Osteocyte (in vitro differentiated cells): ENCODE measurements at regions not wholly inside any gene's neighbourhood (a gene's known extent, or its start where the extent isn't known, plus 50 kb on each side); places are given as distances from the start of the nearest gene placed in this dataset.

Experiments used
- DNase-seq: peaks from one replicate; pipeline ENCODE4 v3.0.0; 2021; ENCODE audit warnings: mixed read lengths; ENCODE audit not compliant: unreplicated experiment; ENCODE audit errors: extremely low spot score
- H3K27ac Mint-ChIP-seq: one replicate; pipeline ENCODE4 v1.8.0; 2021; ENCODE audit warnings: mild to moderate bottlenecking, mixed read lengths; ENCODE audit not compliant: unreplicated experiment
- H3K27me3 Mint-ChIP-seq: one replicate; pipeline ENCODE4 v1.8.0; 2021; ENCODE audit warnings: mixed read lengths; ENCODE audit not compliant: unreplicated experiment
- H3K36me3 Mint-ChIP-seq: one replicate; pipeline ENCODE4 v1.8.0; 2021; ENCODE audit warnings: mixed read lengths; ENCODE audit not compliant: unreplicated experiment
- H3K4me1 Mint-ChIP-seq: one replicate; pipeline ENCODE4 v1.8.0; 2021; ENCODE audit warnings: mixed read lengths; ENCODE audit not compliant: unreplicated experiment
- H3K4me3 Mint-ChIP-seq: one replicate; pipeline ENCODE4 v1.8.0; 2021; ENCODE audit warnings: mild to moderate bottlenecking, moderate library complexity, mixed read lengths; ENCODE audit not compliant: unreplicated experiment
- H3K9me3 Mint-ChIP-seq: one replicate; pipeline ENCODE4 v1.8.0; 2021; ENCODE audit warnings: mixed read lengths; ENCODE audit not compliant: unreplicated experiment
- CTCF ChIP-seq: fragments of 200-600 bp; sonication (generic); IDR thresholded peaks from 2 replicates; pipeline ENCODE4 v1.5.0; 2021; ENCODE audit warnings: antibody characterized with exemption, mild to moderate bottlenecking, moderate library complexity

DNA sequence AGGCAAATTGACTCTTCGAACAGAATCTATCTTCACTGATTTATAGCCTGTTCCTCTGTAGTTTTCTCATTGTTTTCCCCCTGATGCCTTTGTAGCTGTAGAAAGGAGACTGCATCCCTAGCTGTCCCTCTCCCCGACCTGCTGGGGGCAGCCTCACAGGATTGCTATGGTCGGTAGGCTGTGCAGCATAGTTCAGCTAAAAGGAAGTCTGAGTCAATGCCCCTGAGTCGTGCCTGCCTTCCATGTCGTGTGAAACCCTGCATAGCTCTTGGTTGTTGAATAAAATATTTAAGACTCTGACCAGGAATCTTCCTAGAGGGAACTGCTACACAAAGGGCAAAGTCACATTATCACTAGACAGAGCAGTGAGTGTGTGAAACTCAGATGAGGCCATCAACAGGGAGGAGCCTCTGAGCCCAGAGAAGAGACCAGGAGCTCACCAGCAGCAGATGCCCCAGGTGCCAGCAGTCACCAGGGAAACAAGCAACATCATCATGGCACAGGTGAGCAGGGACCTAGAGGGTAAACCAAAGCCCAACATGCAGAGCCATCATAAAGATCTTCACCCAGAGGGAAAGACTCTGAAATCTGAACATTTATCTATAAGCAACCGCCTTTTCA is 108.4 kb upstream of the NBEA start:
- Mint-ChIP-seq H3K4me3 (no peak overlapping the region), H3K36me3 (no peaks in the 10 kb centered on the region), H3K27ac (no peak overlapping the region), H3K9me3 (peaks cover 20% of the 10 kb centered on the region), H3K4me1 (no peaks in the 10 kb centered on the region), H3K27me3 (peaks cover 5% of the 10 kb centered on the region)
- no peak for TF ChIP-seq CTCF
- DNase-seq: no peak

DNA sequence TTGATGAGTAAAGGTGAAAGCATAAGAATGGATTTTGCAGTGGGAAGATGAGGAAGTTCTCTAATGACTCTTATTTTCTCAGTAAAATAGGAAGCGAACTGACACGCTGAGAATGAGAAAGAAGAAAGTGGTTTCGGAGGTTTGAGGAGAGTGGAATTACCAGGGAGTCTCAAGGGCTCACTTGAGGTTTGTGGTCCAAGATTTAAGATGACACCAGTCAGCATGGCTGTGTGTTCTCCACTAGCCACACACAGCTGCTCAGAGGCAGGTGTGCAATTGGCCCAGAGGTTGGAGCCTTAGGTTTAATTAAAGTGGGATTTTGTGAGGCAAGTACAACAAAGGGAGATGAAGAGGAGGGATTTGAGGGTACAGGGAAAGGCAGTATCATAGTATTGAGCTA is 99.6 kb upstream of the NBEA start:
- no peak overlapping the region for H3K27ac Mint-ChIP-seq
- H3K4me3 Mint-ChIP-seq: no peak overlapping the region
- no peaks in the 10 kb centered on the region for H3K4me1 Mint-ChIP-seq
- H3K9me3 Mint-ChIP-seq: peaks cover 3% of the 10 kb centered on the region
- no peak for DNase-seq
- H3K27me3 Mint-ChIP-seq: peaks cover 11% of the 10 kb centered on the region
- H3K36me3 Mint-ChIP-seq: no peaks in the 10 kb centered on the region
- TF ChIP-seq CTCF: no peak

DNA sequence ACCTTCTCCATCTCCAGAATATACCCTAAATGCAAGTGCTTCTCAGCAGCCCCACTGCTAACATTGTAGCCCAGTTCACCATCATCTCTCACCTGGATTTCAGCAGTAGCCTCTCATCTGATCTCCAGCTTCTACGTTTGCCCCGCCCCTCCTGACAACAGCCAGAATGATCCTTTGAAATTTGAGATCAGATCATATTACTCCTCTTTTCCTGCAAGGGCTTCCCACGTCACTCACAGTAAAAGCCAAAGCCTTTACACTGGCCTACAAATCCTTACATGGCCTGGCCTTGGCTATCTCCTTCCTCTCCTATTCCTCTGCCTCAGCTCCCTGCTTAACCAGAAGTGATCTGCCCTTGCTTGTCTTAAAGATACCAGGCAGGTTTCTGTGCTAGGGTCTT is 94.3 kb upstream of the NBEA start:
- Mint-ChIP-seq H3K9me3 (no peaks in the 10 kb centered on the region), H3K4me1 (no peaks in the 10 kb centered on the region), H3K27me3 (no peaks in the 10 kb centered on the region), H3K36me3 (no peaks in the 10 kb centered on the region), H3K27ac (no peak overlapping the region), H3K4me3 (no peak overlapping the region)
- DNase-seq: no peak
- TF ChIP-seq CTCF: no peak

GRCh38 chr13:34849406-34849805 is 92.7 kb upstream of the NBEA start:
- Mint-ChIP-seq H3K27me3 (no peaks in the 10 kb centered on the region), H3K4me3 (no peak overlapping the region), H3K27ac (no peak overlapping the region), H3K9me3 (no peaks in the 10 kb centered on the region), H3K36me3 (no peaks in the 10 kb centered on the region), H3K4me1 (no peaks in the 10 kb centered on the region)
- no peak for TF ChIP-seq CTCF
- no peak for DNase-seq

DNA sequence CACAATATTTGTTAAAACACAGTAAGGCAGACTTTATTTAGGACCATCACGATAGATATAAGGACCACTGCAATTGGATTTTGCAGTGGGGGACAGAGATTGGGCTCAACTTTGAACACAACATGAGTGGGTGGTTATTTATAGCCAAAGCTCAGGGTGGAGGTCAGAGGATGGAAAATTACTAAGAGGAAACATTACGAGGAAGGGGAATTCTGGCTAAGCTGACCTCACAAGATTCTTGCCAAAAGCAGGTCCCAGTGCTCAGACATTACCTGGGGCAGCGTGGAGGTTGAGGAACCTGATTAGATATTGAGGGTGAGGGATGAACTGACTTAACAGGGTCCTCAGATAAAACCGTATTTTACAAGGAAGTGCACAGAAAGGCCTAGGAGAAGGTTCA is 88.9 kb upstream of the NBEA start:
- Mint-ChIP-seq H3K27me3 (no peaks in the 10 kb centered on the region), H3K4me1 (no peaks in the 10 kb centered on the region), H3K4me3 (no peak overlapping the region), H3K9me3 (no peaks in the 10 kb centered on the region), H3K27ac (no peak overlapping the region), H3K36me3 (no peaks in the 10 kb centered on the region)
- no peak for DNase-seq
- no peak for TF ChIP-seq CTCF
